Panc1 (cell line): ENCODE measurements at regions not wholly inside any gene's neighbourhood (a gene's known extent, or its start where the extent isn't known, plus 50 kb on each side); places are given as distances from the start of the nearest gene placed in this dataset.

Source experiments
- ATAC-seq: fragments of 200-7000 bp; cut with Tn5 transposase; 2 replicates; pipeline ENCODE4 v1.9.1; 2020; ENCODE audit warnings: mild to moderate bottlenecking, moderate library complexity
- BruUV-seq: library from RNA; stranded (reverse); fragments of 400-500 nt; replicated peaks from 2 replicates; lab custom pipeline; 2021; lab: Mats Ljungman, UMichigan
- CTCF ChIA-PET: fragments of 300-600 bp; sonication (Branson Sonifier 250); formaldehyde crosslinking; loops from one replicate; lab custom pipeline; 2022; ENCODE audit warnings: antibody characterized with exemption; lab: Charles Lee
- POLR2A ChIA-PET: fragments of 300-600 bp; sonication (Branson Sonifier 250); formaldehyde crosslinking; loops from one replicate; lab custom pipeline; 2022; ENCODE audit warnings: antibody characterized with exemption; lab: Charles Lee
- DNase-seq: peaks from one replicate; pipeline ENCODE4 v3.0.0-alpha.2; 2010; ENCODE audit warnings: low read depth, low spot score
- H3K27ac ChIP-seq: 2 replicates; pipeline ENCODE4 v1.5.1; 2011; ENCODE audit warnings: mild to moderate bottlenecking, low read length, inconsistent platforms
- H3K27me3 ChIP-seq: fragments of 200-500 bp; sonication (Bioruptor generic); 2 replicates; pipeline ENCODE4 v1.6.0; 2014; ENCODE audit warnings: low read length, inconsistent platforms; ENCODE audit not compliant: control insufficient read depth, insufficient read depth
- H3K36me3 ChIP-seq: fragments of 200-500 bp; sonication (Bioruptor generic); 2 replicates; pipeline ENCODE4 v1.5.1; 2014; ENCODE audit warnings: inconsistent platforms, mild to moderate bottlenecking, low read length, moderate library complexity; ENCODE audit not compliant: control insufficient read depth, insufficient read depth
- H3K4me1 ChIP-seq: 2 replicates; pipeline ENCODE4 v1.5.1; 2011; ENCODE audit warnings: inconsistent platforms, mild to moderate bottlenecking, low read length, moderate library complexity; ENCODE audit not compliant: control insufficient read depth, insufficient read depth
- H3K4me3 ChIP-seq, 2 experiments: 2 replicates each; pipeline ENCODE4 v1.5.1; 2011 to 2012; ENCODE audit warnings: low read depth in 2 of 2, low read length in 2 of 2, mild to moderate bottlenecking in 2 of 2, inconsistent platforms in 1 of 2, moderate library complexity in 1 of 2
- H3K9me3 ChIP-seq: fragments of 200-500 bp; sonication (Bioruptor generic); 2 replicates; pipeline ENCODE4 v1.5.1; 2014; ENCODE audit warnings: low read depth, mild to moderate bottlenecking, inconsistent platforms, low read length, moderate library complexity; ENCODE audit not compliant: control insufficient read depth, insufficient read depth
- CTCF ChIP-seq: fragments of 450-650 bp; IDR thresholded peaks from 2 replicates; pipeline ENCODE4 v1.5.1; 2017; ENCODE audit warnings: mild to moderate bottlenecking
- POLR2AphosphoS5 ChIP-seq: IDR thresholded peaks from 2 replicates; pipeline ENCODE4 v1.6.1; 2012; ENCODE audit warnings: mild to moderate bottlenecking, low read depth, low read length, moderate library complexity
- REST ChIP-seq, 2 experiments: IDR thresholded peaks; 2 replicates each; pipeline ENCODE4 v1.6.1; 2011 to 2012; ENCODE audit warnings: low read depth in 2 of 2, control low read depth in 1 of 2, low read length in 1 of 2, mild to moderate bottlenecking in 1 of 2, moderate library complexity in 1 of 2; ENCODE audit not compliant: insufficient read depth in 1 of 2
- SIN3A ChIP-seq: IDR thresholded peaks from 2 replicates; pipeline ENCODE4 v1.6.1; 2012; ENCODE audit warnings: low read depth, mild to moderate bottlenecking, low read length, moderate library complexity, borderline replicate concordance; ENCODE audit not compliant: insufficient read depth
- TCF7L2 ChIP-seq: IDR thresholded peaks from 2 replicates; pipeline ENCODE4 v1.6.1; 2011; ENCODE audit warnings: mild to moderate bottlenecking, low read depth, low read length, inconsistent platforms
- in situ Hi-C: cut with HindIII; loops from 2 replicates; pipeline ENCODE4 v1.10.0; 2016; ENCODE audit warnings: low sequenced_read_pairs, low pct_unique_long_range_greater_than_20kb
- intact Hi-C: fragments of 100-400 bp; cut with micrococcal nuclease; formaldehyde crosslinking; loops from one replicate; pipeline ENCODE4 v1.10.0; 2022; ENCODE audit not compliant: unreplicated experiment

GRCh38 chr18:78178812-78179211 lies 800.8 kb upstream of the SALL3 start:
- no peaks in the 10 kb centered on the region; the same call in 1 of the 2 replicates for H3K27me3 ChIP-seq
- in situ Hi-C loops = no loop called here
- BruUV-seq = no TSS peak
- TF ChIP-seq TCF7L2 (no peak), REST (IDR thresholded peaks at IDR 0.05; ENCODE audit: insufficient read depth in 1 of 2, low read depth in 2 of 2, low read length in 1 of 2) (no peak), CTCF (no peak), POLR2AphosphoS5 (no peak), SIN3A (no peak)
- no peaks in the 10 kb centered on the region for H3K4me1 ChIP-seq
- DNase-seq (no peak), ATAC-seq (no peak)
- no peak overlapping the region for H3K27ac ChIP-seq
- ChIA-PET POLR2A (no interaction called here), CTCF (no interaction called here)
- no peaks in the 10 kb centered on the region for H3K36me3 ChIP-seq
- 0 out of 2 replicates have a peak, but pooled peaks cover 6% of the 10 kb centered on the region for H3K9me3 ChIP-seq
- H3K4me3 ChIP-seq = no peak overlapping the region
- intact Hi-C loops = no loop called here

GRCh38 chr18:78180741-78181140 lies 798.9 kb upstream of the SALL3 start:
- ChIA-PET CTCF (no interaction called here), POLR2A (no interaction called here)
- TF ChIP-seq TCF7L2 = no peak
- TF ChIP-seq CTCF = no peak
- Histone ChIP-seq H3K36me3 (no peaks in the 10 kb centered on the region), H3K27ac (no peak overlapping the region), H3K4me3 (no peak overlapping the region), H3K4me1 (no peaks in the 10 kb centered on the region), H3K27me3 (no peaks in the 10 kb centered on the region; the same call in 1 of the 2 replicates), H3K9me3 (0 out of 2 replicates have a peak, but pooled peaks cover 12% of the 10 kb centered on the region)
- in situ Hi-C loops = no loop called here
- intact Hi-C loops = no loop called here
- ATAC-seq (no peak), DNase-seq (no peak)
- no TSS peak for BruUV-seq
